BLaER1 treated with 17β-estradiol and CSF1 and Interleukin-3, amounts not matched to agents 10 nM and 100 nM (cell line): ENCODE measurements at regions not wholly inside any gene's neighbourhood (a gene's known extent, or its start where the extent isn't known, plus 50 kb on each side); places are given as distances from the start of the nearest gene placed in this dataset.
"Not testable (repeated sequence)": the region's sequence is repeated elsewhere in the genome, so short reads cannot be mapped to it uniquely, and the experiment has no call there.

Experiments
- H3K27ac ChIP-seq, 11 experiments: shearing (Covaris generic); formaldehyde crosslinking; 2 replicates each; pipeline ENCODE4 v1.8.1; 2022
- H3K27me3 ChIP-seq, 11 experiments: shearing (Covaris generic); formaldehyde crosslinking; 2 replicates each; pipeline ENCODE4 v1.8.1; 2022
- H3K36me3 ChIP-seq, 11 experiments: shearing (Covaris generic); formaldehyde crosslinking; 2 replicates each; pipeline ENCODE4 v1.8.1; 2022
- H3K4me1 ChIP-seq, 10 experiments: shearing (Covaris generic); formaldehyde crosslinking; 2 replicates each; pipeline ENCODE4 v1.8.1; 2022
- H3K4me2 ChIP-seq, 11 experiments: shearing (Covaris generic); formaldehyde crosslinking; 2 replicates each; pipeline ENCODE4 v1.8.1; 2022
- H3K4me3 ChIP-seq, 10 experiments: shearing (Covaris generic); formaldehyde crosslinking; 2 replicates each; pipeline ENCODE4 v1.8.1; 2022
- H3K9ac ChIP-seq, 11 experiments: shearing (Covaris generic); formaldehyde crosslinking; 2 replicates each; pipeline ENCODE4 v1.8.1; 2022
- H3K9me3 ChIP-seq, 11 experiments: shearing (Covaris generic); formaldehyde crosslinking; replicated peaks in 1 of 11; 2 replicates each; pipeline ENCODE4 v1.8.1; 2022
- H4K20me1 ChIP-seq, 11 experiments: shearing (Covaris generic); formaldehyde crosslinking; 2 replicates each; pipeline ENCODE4 v1.8.1; 2022
- Cebpa-rat ChIP-seq, 11 experiments: shearing (Covaris generic); IDR thresholded peaks; 2 replicates each; pipeline ENCODE4 v1.8.1; 2022

DNA sequence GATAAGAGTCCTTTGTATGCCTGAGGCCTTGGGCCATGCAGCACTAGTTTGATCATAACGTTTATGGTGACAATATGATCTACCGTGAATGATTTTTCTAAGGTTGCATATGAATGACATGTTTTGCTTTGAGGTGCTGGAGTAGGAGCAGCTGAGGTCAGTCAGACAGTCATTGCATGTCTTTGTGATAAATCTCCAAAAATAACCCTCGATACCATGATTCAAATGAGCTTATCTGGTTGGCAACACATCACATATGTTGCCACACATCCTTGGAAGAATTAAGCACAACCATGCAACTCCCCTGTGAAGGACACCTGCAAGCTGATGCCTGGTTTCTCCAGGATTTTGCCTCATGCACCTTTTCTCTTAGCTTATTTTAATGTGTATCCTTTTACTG is 394.5 kb downstream of the LTN1 start:
- Histone ChIP-seq H3K4me2 (no peak overlapping the region), H3K4me3 (no peak overlapping the region), H3K9ac (no peak overlapping the region), H3K27me3 (no peaks in the 10 kb centered on the region), H3K9me3 (peaks cover 50 to 72% (median 55%) of the 10 kb centered on the region in 11 experiments), H3K36me3 (peaks cover 0 to 7% (median 0%) of the 10 kb centered on the region in 11 experiments; a peak in 2 of 22 replicates), H4K20me1 (no peaks in the 10 kb centered on the region), H3K27ac (no peak overlapping the region), H3K4me1 (no peaks in the 10 kb centered on the region)
- TF ChIP-seq Cebpa-rat (IDR thresholded peaks at IDR 0.05), result no peak

DNA sequence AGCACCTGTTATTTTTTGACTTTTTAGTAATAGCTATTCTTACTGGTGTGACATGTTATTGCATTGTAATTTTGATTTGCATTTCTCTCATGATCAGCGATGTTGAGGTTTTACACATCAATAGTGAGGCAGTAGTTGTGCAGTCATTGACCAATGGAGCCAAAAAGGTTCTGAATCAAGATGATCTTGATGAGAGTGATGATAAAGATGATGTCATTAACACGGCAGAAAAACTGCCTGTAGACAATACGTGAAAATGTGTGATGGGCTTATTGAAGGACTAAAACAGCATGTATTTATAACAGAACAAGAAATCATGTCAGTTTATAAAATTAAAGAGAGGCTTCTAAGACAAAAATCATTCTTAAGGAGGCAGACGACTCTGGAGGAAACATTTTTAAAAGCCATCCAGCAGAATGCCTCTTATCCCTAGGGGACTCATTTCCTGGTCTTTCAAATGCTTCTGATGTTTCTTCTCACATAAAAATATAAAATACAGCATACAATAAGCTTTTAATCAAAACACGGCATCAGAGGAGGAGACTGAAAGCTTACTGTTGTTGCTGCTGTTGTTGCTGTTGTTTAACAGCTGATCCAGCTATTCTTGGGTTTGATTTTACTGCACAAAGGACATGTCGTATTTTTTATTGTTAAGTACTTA is 400.3 kb downstream of the LTN1 start:
- no peaks in the 10 kb centered on the region for H4K20me1 ChIP-seq
- TF ChIP-seq Cebpa-rat (IDR thresholded peaks at IDR 0.05), result no peak
- H3K4me2 ChIP-seq, result peak overlapping the region in 2 of 11 experiments; percentile 30 to 56; a peak in 4 of 22 replicates
- peaks cover 17 to 36% (median 24%) of the 10 kb centered on the region in 11 experiments for H3K9me3 ChIP-seq
- no peak overlapping the region for H3K27ac ChIP-seq
- peaks cover 0 to 8% (median 0%) of the 10 kb centered on the region in 10 experiments; a peak in 5 of 20 replicates for H3K4me1 ChIP-seq
- H3K4me3 ChIP-seq, result no peak overlapping the region
- H3K9ac ChIP-seq, result no peak overlapping the region
- no peaks in the 10 kb centered on the region for H3K27me3 ChIP-seq
- no peaks in the 10 kb centered on the region for H3K36me3 ChIP-seq

DNA sequence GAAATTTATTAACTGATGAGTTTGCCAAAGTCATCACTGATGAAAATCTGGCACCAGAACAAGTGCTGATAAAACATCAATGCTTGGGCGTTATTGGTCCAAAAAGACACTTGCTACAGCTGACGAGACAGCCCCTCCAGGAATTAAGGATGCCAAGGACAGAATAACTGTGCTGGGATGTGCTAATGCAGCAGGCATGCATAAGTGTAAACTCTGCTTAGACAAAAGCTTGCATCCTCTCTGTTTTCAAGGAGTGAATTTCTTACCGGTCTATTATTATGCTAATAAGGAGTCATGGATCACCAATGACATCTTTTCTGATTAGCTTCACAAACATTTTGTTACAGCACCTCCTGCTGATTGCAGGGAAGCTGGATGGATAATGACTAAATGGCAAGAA is 402.0 kb downstream of the LTN1 start:
- Histone ChIP-seq H3K4me1 (peaks cover 0 to 8% (median 0%) of the 10 kb centered on the region in 10 experiments; a peak in 5 of 20 replicates), H4K20me1 (no peaks in the 10 kb centered on the region), H3K9ac (no peak overlapping the region), H3K27me3 (no peaks in the 10 kb centered on the region), H3K4me3 (no peak overlapping the region), H3K4me2 (no peak overlapping the region), H3K36me3 (no peaks in the 10 kb centered on the region), H3K9me3 (peaks cover 17 to 31% (median 22%) of the 10 kb centered on the region in 11 experiments), H3K27ac (no peak overlapping the region)
- no peak for TF ChIP-seq Cebpa-rat (IDR thresholded peaks at IDR 0.05)

DNA sequence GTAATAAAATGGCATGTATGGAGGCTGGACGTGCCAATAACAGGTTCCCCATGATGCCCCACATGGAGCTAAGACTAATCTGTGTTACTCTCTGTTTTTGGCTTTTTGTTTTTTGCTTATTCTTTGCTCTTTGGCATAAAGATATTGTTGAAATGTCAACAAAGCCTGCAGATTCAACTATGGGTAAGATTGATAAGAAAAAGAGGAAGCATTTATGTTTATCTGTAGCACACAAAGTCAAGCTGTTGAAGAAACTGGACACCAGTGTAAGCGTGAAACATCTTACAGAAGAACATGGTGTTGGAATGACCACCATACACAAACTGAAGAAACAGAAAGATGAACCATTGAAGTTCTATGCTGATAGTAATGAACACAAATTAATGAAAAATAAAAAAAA is 402.7 kb downstream of the LTN1 start:
- peaks cover 17 to 31% (median 22%) of the 10 kb centered on the region in 11 experiments for H3K9me3 ChIP-seq
- peaks cover 0 to 8% (median 0%) of the 10 kb centered on the region in 10 experiments; a peak in 5 of 20 replicates for H3K4me1 ChIP-seq
- no peak for TF ChIP-seq Cebpa-rat (IDR thresholded peaks at IDR 0.05)
- H3K27me3 ChIP-seq, result no peaks in the 10 kb centered on the region
- H4K20me1 ChIP-seq, result no peaks in the 10 kb centered on the region
- H3K27ac ChIP-seq, result no peak overlapping the region
- no peak overlapping the region for H3K4me3 ChIP-seq
- H3K9ac ChIP-seq, result no peak overlapping the region
- H3K4me2 ChIP-seq, result no peak overlapping the region
- no peaks in the 10 kb centered on the region for H3K36me3 ChIP-seq

DNA sequence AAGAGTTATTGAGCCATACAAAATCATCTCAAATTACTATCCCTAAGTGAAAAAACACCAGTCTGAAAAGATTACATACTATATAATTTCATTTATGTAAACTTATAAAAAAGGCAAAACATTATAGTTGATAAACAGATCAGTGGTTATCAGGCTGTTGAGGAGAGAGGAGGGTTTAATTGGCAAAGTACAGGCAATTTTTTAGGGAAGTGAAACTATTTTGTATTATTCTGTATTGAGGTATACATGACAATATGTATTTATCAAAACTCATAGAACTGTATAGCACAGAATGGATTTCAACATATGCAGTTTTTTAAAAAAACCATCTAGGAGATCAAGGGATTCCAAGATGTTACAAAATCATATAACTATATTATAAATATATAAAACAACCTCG is 403.7 kb downstream of the LTN1 start:
- H3K4me2 ChIP-seq, result no peak overlapping the region
- H4K20me1 ChIP-seq, result no peaks in the 10 kb centered on the region
- H3K9ac ChIP-seq, result no peak overlapping the region
- peaks cover 0 to 8% (median 0%) of the 10 kb centered on the region in 10 experiments; a peak in 5 of 20 replicates for H3K4me1 ChIP-seq
- H3K36me3 ChIP-seq, result no peaks in the 10 kb centered on the region
- peaks cover 17 to 31% (median 22%) of the 10 kb centered on the region in 11 experiments for H3K9me3 ChIP-seq
- H3K27ac ChIP-seq, result no peak overlapping the region
- TF ChIP-seq Cebpa-rat (IDR thresholded peaks at IDR 0.05), result no peak
- no peak overlapping the region for H3K4me3 ChIP-seq
- H3K27me3 ChIP-seq, result no peaks in the 10 kb centered on the region

DNA sequence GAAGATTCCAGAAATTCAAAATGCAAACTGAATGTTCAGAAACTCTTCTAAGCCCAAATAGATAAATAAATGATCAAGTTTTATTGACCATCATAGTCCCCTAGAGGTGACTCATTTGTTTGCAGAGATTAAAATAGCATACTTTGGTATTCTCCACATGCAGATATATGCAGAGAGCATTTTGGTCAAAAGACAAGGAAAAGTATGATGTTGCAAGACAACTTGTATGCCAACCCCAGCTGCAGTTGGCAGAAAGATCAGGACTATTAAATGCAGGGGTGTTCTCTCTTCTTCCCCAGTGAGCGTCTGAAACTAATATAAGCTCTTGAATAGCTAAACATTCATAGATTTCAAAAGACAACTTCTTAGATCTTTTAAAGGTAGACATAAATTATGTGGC is 404.9 kb downstream of the LTN1 start:
- Histone ChIP-seq H4K20me1 (no peaks in the 10 kb centered on the region), H3K27ac (no peak overlapping the region), H3K9me3 (peaks cover 17 to 31% (median 22%) of the 10 kb centered on the region in 11 experiments), H3K4me1 (peaks cover 0 to 6% (median 0%) of the 10 kb centered on the region in 10 experiments; a peak in 5 of 20 replicates), H3K4me3 (no peak overlapping the region), H3K27me3 (no peaks in the 10 kb centered on the region), H3K4me2 (no peak overlapping the region), H3K36me3 (no peaks in the 10 kb centered on the region), H3K9ac (no peak overlapping the region)
- no peak for TF ChIP-seq Cebpa-rat (IDR thresholded peaks at IDR 0.05)

DNA sequence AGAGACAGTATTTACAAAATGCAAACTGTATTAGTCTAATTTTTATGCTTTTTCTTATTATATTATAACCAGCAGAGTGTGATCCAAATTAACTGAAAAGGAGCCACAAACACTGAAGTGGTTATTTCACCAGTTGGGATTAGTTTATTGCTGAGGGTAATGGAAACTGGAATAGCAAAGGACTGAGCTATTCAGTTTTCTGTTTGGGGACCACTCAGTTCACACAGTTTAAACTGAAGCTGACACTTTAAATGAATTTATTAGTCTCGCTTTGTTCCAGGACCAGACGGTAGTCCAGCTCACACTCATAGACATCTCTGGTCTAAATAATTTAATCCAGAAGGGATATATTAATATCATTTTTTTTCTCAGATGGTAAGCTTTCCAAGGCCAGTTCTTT is 410.7 kb downstream of the LTN1 start:
- no peak for TF ChIP-seq Cebpa-rat (IDR thresholded peaks at IDR 0.05)

DNA sequence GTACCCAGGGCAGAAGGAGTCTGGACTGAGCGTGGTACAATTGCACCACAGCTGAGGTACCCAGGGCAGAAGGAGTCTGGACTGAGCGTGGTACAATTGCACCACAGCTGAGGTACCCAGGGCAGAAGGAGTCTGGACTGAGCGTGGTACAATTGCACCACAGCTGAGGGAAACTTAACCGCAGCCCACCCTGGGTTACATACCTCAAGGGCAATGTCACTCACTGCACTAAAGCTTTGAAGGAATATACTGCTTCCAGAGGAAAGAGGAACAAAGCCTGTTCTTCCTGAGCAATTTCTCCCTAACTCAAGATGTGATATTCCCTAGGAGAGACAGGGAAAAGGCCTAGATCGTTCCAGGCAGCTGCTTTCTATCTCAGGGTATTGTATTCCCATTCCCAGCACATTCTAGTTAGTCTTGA is 411.4 kb downstream of the LTN1 start:
- not testable (repeated sequence) for H3K27ac ChIP-seq, H3K27me3 ChIP-seq, H4K20me1 ChIP-seq, H3K36me3 ChIP-seq, H3K4me2 ChIP-seq, H3K9me3 ChIP-seq, H3K4me1 ChIP-seq, H3K9ac ChIP-seq, H3K4me3 ChIP-seq

More for the DNA sequence above, 410.7 kb downstream of the LTN1 start:
- Histone ChIP-seq H3K27ac (no peak overlapping the region), H3K27me3 (no peaks in the 10 kb centered on the region), H3K9ac (no peak overlapping the region), H3K36me3 (no peaks in the 10 kb centered on the region), H3K9me3 (0 out of 22 replicates have a peak, but pooled peaks cover 0 to 3% (median 0%) of the 10 kb centered on the region in 11 experiments), H3K4me3 (no peak overlapping the region), H3K4me2 (no peak overlapping the region), H4K20me1 (no peaks in the 10 kb centered on the region), H3K4me1 (0 out of 20 replicates have a peak, but pooled peaks cover 0 to 5% (median 0%) of the 10 kb centered on the region in 10 experiments)

DNA sequence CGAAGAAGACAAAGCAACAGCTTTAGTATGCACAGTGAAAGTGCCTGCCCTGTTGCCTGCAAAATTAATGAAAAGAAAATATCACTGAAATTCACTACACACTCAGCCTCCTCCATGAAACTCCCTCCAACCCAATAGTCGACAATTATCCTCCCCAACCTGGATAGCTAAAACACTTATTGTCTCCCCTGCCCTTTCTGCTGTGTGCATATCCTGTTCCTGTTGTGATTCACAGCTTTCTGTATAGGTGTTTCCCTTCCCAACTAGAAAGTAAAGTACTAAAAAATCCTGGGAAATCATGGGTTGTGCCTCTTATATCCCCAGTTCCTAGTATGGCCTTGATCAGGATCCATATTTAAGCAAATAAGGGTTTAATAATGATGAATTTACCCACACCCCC is 412.1 kb downstream of the LTN1 start:
- H3K9ac ChIP-seq, result no peak overlapping the region
- H3K27ac ChIP-seq, result no peak overlapping the region
- H3K9me3 ChIP-seq, result peaks cover 0 to 9% (median 1%) of the 10 kb centered on the region in 11 experiments; a peak in 3 of 22 replicates
- H3K4me1 ChIP-seq, result 0 out of 20 replicates have a peak, but pooled peaks cover 0 to 5% (median 0%) of the 10 kb centered on the region in 10 experiments
- H3K27me3 ChIP-seq, result no peaks in the 10 kb centered on the region
- TF ChIP-seq Cebpa-rat (IDR thresholded peaks at IDR 0.05), result no peak
- no peak overlapping the region for H3K4me3 ChIP-seq
- H3K4me2 ChIP-seq, result no peak overlapping the region
- no peaks in the 10 kb centered on the region for H3K36me3 ChIP-seq
- H4K20me1 ChIP-seq, result no peaks in the 10 kb centered on the region
